Liver (tissue), 3 donors: ENCODE measurements at regions not wholly inside any gene's neighbourhood (a gene's known extent, or its start where the extent isn't known, plus 50 kb on each side); places are given as distances from the start of the nearest gene placed in this dataset.

ENCODE experiments used
- CTCF ChIP-seq: fragments of 150-350 bp; IDR thresholded peaks from 2 replicates; pipeline ENCODE4 v1.5.1; 2017; ENCODE audit warnings: improper control_type of control experiment, low read depth, low read length; ENCODE audit not compliant: missing input control
- EGR1 ChIP-seq, 2 donors: IDR thresholded peaks; 2 replicates each; pipeline ENCODE4 v1.6.1; 2016 to 2018; ENCODE audit warnings: antibody characterized with exemption in 2 of 2, low read depth in 2 of 2
- HNF4G ChIP-seq: IDR thresholded peaks from 2 replicates; pipeline ENCODE4 v1.6.1; 2016; ENCODE audit warnings: antibody characterized with exemption
- MAX ChIP-seq: IDR thresholded peaks from 2 replicates; pipeline ENCODE4 v1.6.1; 2016; ENCODE audit warnings: antibody characterized with exemption
- NR2F2 ChIP-seq: IDR thresholded peaks from 2 replicates; pipeline ENCODE4 v1.6.1; 2016; ENCODE audit warnings: antibody characterized with exemption
- RAD21 ChIP-seq, 2 donors: IDR thresholded peaks; 2 replicates each; pipeline ENCODE4 v1.6.1; 2016; ENCODE audit warnings: antibody characterized with exemption in 2 of 2, mild to moderate bottlenecking in 2 of 2
- SP1 ChIP-seq: IDR thresholded peaks from 2 replicates; pipeline ENCODE4 v1.6.1; 2018; ENCODE audit warnings: antibody characterized with exemption, mild to moderate bottlenecking
- ZBTB33 ChIP-seq: IDR thresholded peaks from 2 replicates; pipeline ENCODE4 v1.6.1; 2016; ENCODE audit warnings: antibody characterized with exemption
- donor health status: healthy.
- donor health status: healthy.

DNA sequence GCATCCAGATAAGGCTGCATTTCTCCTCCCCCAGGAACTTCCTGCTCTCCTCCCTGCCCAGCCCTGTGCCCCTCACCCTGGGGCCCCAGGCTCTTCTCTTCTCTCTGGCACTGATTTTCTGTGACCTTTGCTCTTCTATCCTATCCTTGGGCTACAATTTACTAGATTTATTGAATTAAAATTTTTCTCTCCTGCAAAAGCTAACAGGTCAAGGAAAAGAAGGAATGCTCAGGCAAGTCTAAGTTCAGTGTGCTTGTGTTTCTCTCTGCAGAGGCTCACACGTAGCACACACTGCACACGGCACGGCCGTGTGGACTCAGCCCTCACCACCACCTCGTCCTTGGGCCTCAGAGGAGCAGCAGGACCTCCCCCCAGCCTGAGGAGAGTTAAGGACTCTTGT lies 94.2 kb upstream of the SNTG2 start:
- TF ChIP-seq CTCF: no peak
- no peak for TF ChIP-seq EGR1 (IDR thresholded peaks at IDR 0.05; ENCODE audit: low read depth in 2 of 2)
- no peak for TF ChIP-seq ZBTB33
- TF ChIP-seq HNF4G: no peak
- TF ChIP-seq MAX: no peak
- TF ChIP-seq NR2F2: no peak
- TF ChIP-seq RAD21 (IDR thresholded peaks at IDR 0.05): no peak
- TF ChIP-seq SP1: no peak
